ENCODE measurements at regions not wholly inside any gene's neighbourhood (a gene's known extent, or its start where the extent isn't known, plus 50 kb on each side); places are given as distances from the start of the nearest gene placed in this dataset.

- TF ChIP-seq, protein P1, sequence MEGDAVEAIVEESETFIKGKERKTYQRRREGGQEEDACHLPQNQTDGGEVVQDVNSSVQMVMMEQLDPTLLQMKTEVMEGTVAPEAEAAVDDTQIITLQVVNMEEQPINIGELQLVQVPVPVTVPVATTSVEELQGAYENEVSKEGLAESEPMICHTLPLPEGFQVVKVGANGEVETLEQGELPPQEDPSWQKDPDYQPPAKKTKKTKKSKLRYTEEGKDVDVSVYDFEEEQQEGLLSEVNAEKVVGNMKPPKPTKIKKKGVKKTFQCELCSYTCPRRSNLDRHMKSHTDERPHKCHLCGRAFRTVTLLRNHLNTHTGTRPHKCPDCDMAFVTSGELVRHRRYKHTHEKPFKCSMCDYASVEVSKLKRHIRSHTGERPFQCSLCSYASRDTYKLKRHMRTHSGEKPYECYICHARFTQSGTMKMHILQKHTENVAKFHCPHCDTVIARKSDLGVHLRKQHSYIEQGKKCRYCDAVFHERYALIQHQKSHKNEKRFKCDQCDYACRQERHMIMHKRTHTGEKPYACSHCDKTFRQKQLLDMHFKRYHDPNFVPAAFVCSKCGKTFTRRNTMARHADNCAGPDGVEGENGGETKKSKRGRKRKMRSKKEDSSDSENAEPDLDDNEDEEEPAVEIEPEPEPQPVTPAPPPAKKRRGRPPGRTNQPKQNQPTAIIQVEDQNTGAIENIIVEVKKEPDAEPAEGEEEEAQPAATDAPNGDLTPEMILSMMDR (conservative IDR thresholded peaks at IDR 0.05 in 1 of 2, IDR thresholded peaks at IDR 0.05 in 1 of 2; ENCODE audit: low read depth in 1 of 2, low read length in 2 of 2): no peak
- TF ChIP-seq EZH2 (IDR thresholded peaks at IDR 0.05; ENCODE audit: low read length, missing control alignments): no peak
Observed at GRCh38 chr12:61161961-61162360, 1098.2 kb upstream of the USP15 start.

All from fibroblast of lung (primary cell).